Caco-2 (cell line): ENCODE measurements at regions not wholly inside any gene's neighbourhood (a gene's known extent, or its start where the extent isn't known, plus 50 kb on each side); places are given as distances from the start of the nearest gene placed in this dataset.

Experiments used
- BruUV-seq: library from RNA; stranded (reverse); fragments of 400-500 nt; replicated peaks from 2 replicates; lab custom pipeline; 2021; lab: Mats Ljungman, UMichigan
- CTCF ChIA-PET: fragments of 300-600 bp; sonication (Branson Sonifier 250); formaldehyde crosslinking; loops from one replicate; lab custom pipeline; 2022; ENCODE audit warnings: antibody characterized with exemption; lab: Charles Lee
- POLR2A ChIA-PET: fragments of 300-600 bp; sonication (Branson Sonifier 250); formaldehyde crosslinking; loops from one replicate; lab custom pipeline; 2022; ENCODE audit warnings: antibody characterized with exemption; lab: Charles Lee
- DNase-seq, 2 experiments: peaks; one replicate each; pipeline versions ENCODE4 v3.0.0 to v3.0.0-alpha.2; 2020 to 2022
- H3K27me3 ChIP-seq: replicated peaks from 2 replicates; pipeline ENCODE4 v1.6.0; 2011; ENCODE audit warnings: low read length; ENCODE audit not compliant: control insufficient read depth, insufficient read depth
- H3K36me3 ChIP-seq: 2 replicates; pipeline ENCODE4 v1.5.1; 2011; ENCODE audit warnings: low read length; ENCODE audit not compliant: control insufficient read depth, insufficient read depth
- H3K4me1 ChIP-seq: fragments of 250-450 bp; sonication (Bioruptor Pico); 2 replicates; pipeline ENCODE4 v1.5.1; 2020; ENCODE audit warnings: mild to moderate bottlenecking
- H3K4me3 ChIP-seq: 2 replicates; pipeline ENCODE4 v1.5.1; 2011; ENCODE audit warnings: low read depth, mild to moderate bottlenecking, control low read depth, low read length
- H3K9me3 ChIP-seq: fragments of 250-450 bp; sonication (Bioruptor Pico); 2 replicates; pipeline ENCODE4 v1.5.1; 2020; ENCODE audit warnings: mild to moderate bottlenecking, moderate library complexity
- H3K27ac Mint-ChIP-seq: one replicate; pipeline ENCODE4 v1.8.0; 2022; ENCODE audit warnings: mixed read lengths; ENCODE audit not compliant: unreplicated experiment
- H3K27me3 Mint-ChIP-seq: one replicate; pipeline ENCODE4 v1.8.0; 2022; ENCODE audit warnings: mixed read lengths; ENCODE audit not compliant: insufficient read depth, unreplicated experiment
- H3K36me3 Mint-ChIP-seq: one replicate; pipeline ENCODE4 v1.8.0; 2022; ENCODE audit warnings: mild to moderate bottlenecking, mixed read lengths; ENCODE audit not compliant: insufficient read depth, unreplicated experiment
- H3K4me1 Mint-ChIP-seq: one replicate; pipeline ENCODE4 v1.8.0; 2022; ENCODE audit warnings: low read depth, mixed read lengths; ENCODE audit not compliant: unreplicated experiment
- H3K4me3 Mint-ChIP-seq: one replicate; pipeline ENCODE4 v1.8.0; 2022; ENCODE audit warnings: mild to moderate bottlenecking, moderate library complexity, mixed read lengths; ENCODE audit not compliant: unreplicated experiment
- H3K9me3 Mint-ChIP-seq: one replicate; pipeline ENCODE4 v1.8.0; 2022; ENCODE audit warnings: mixed read lengths; ENCODE audit not compliant: unreplicated experiment
- CTCF ChIP-seq, 2 experiments: fragments of 200-600 bp in 1 of 2; IDR thresholded peaks; 1 replicate in 1 of 2; 2 replicates in 1 of 2; pipeline versions ENCODE4 v1.5.1 to v1.8.0; 2011 to 2022; ENCODE audit warnings: antibody characterized with exemption in 1 of 2, control low read depth in 1 of 2, inconsistent platforms in 1 of 2, low read depth in 1 of 2, low read length in 1 of 2, mild to moderate bottlenecking in 1 of 2, moderate library complexity in 1 of 2; ENCODE audit not compliant: insufficient read depth in 1 of 2, severe bottlenecking in 1 of 2, unreplicated experiment in 1 of 2
- intact Hi-C: fragments of 100-400 bp; cut with micrococcal nuclease; formaldehyde crosslinking; loops from one replicate; pipeline ENCODE4 v1.10.0; 2022; ENCODE audit not compliant: unreplicated experiment

- Mint-ChIP-seq H3K36me3 (no peaks in the 10 kb centered on the region), H3K27me3 (no peaks in the 10 kb centered on the region), H3K4me3 (no peak overlapping the region), H3K4me1 (no peaks in the 10 kb centered on the region), H3K9me3 (no peaks in the 10 kb centered on the region), H3K27ac (no peak overlapping the region)
- H3K27me3 ChIP-seq, result no peaks in the 10 kb centered on the region
- H3K36me3 ChIP-seq, result no peaks in the 10 kb centered on the region
- no peak overlapping the region for H3K4me3 ChIP-seq
- CTCF ChIA-PET, result no interaction called here
- intact Hi-C loops, result no loop called here
- POLR2A ChIA-PET, result no interaction called here
- BruUV-seq, result no TSS peak
- no peak for TF ChIP-seq CTCF (IDR thresholded peaks at IDR 0.05; ENCODE audit: insufficient read depth in 1 of 2, low read depth in 1 of 2, low read length in 1 of 2, severe bottlenecking in 1 of 2, unreplicated experiment in 1 of 2)
- H3K9me3 ChIP-seq, result no peaks in the 10 kb centered on the region
- no peaks in the 10 kb centered on the region for H3K4me1 ChIP-seq
- no peak for DNase-seq
Measured at GRCh38 chr12:84643993-84644392, 268.6 kb downstream of the SLC6A15 start.

- H3K36me3 Mint-ChIP-seq, result no peaks in the 10 kb centered on the region
- Histone ChIP-seq H3K36me3 (no peaks in the 10 kb centered on the region), H3K27me3 (no peaks in the 10 kb centered on the region), H3K4me1 (no peaks in the 10 kb centered on the region), H3K9me3 (no peaks in the 10 kb centered on the region), H3K4me3 (no peak overlapping the region)
- TF ChIP-seq CTCF (IDR thresholded peaks at IDR 0.05; ENCODE audit: insufficient read depth in 1 of 2, low read depth in 1 of 2, low read length in 1 of 2, severe bottlenecking in 1 of 2, unreplicated experiment in 1 of 2), result no peak
- no peaks in the 10 kb centered on the region for H3K9me3 Mint-ChIP-seq
- no peaks in the 10 kb centered on the region for H3K4me1 Mint-ChIP-seq
- POLR2A ChIA-PET, result no interaction called here
- BruUV-seq, result no TSS peak
- H3K27ac Mint-ChIP-seq, result no peak overlapping the region
- no peak for DNase-seq
- intact Hi-C loops, result no loop called here
- no peaks in the 10 kb centered on the region for H3K27me3 Mint-ChIP-seq
- no peak overlapping the region for H3K4me3 Mint-ChIP-seq
- CTCF ChIA-PET, result no interaction called here
Measured at GRCh38 chr12:84641940-84642545, 270.6 kb downstream of the SLC6A15 start.

- POLR2A ChIA-PET, result no interaction called here
- CTCF ChIA-PET, result no interaction called here
- H3K4me1 Mint-ChIP-seq, result no peaks in the 10 kb centered on the region
- Histone ChIP-seq H3K4me3 (no peak overlapping the region), H3K9me3 (no peaks in the 10 kb centered on the region), H3K4me1 (no peaks in the 10 kb centered on the region), H3K36me3 (no peaks in the 10 kb centered on the region), H3K27me3 (no peaks in the 10 kb centered on the region)
- BruUV-seq, result no TSS peak
- intact Hi-C loops, result no loop called here
- no peaks in the 10 kb centered on the region for H3K27me3 Mint-ChIP-seq
- no peaks in the 10 kb centered on the region for H3K9me3 Mint-ChIP-seq
- H3K4me3 Mint-ChIP-seq, result no peak overlapping the region
- no peak for TF ChIP-seq CTCF (IDR thresholded peaks at IDR 0.05; ENCODE audit: insufficient read depth in 1 of 2, low read depth in 1 of 2, low read length in 1 of 2, severe bottlenecking in 1 of 2, unreplicated experiment in 1 of 2)
- DNase-seq, result no peak
- H3K36me3 Mint-ChIP-seq, result no peaks in the 10 kb centered on the region
- no peak overlapping the region for H3K27ac Mint-ChIP-seq
Measured at GRCh38 chr12:84638811-84639368, 273.7 kb downstream of the SLC6A15 start.
